Brain microvascular endothelial cell (primary cell): ENCODE measurements at regions not wholly inside any gene's neighbourhood (a gene's known extent, or its start where the extent isn't known, plus 50 kb on each side); places are given as distances from the start of the nearest gene placed in this dataset.

Source experiments
- DNase-seq: peaks from one replicate; pipeline ENCODE4 v3.0.0-alpha.2; 2020
- H3K27ac ChIP-seq: fragments of 250-450 bp; sonication (Bioruptor Pico); 2 replicates; pipeline ENCODE4 v1.5.1; 2020; ENCODE audit warnings: mild to moderate bottlenecking, moderate library complexity
- H3K27me3 ChIP-seq: fragments of 250-450 bp; sonication (Bioruptor Pico); replicated peaks from 2 replicates; pipeline ENCODE4 v1.5.1; 2020; ENCODE audit warnings: mild to moderate bottlenecking
- H3K36me3 ChIP-seq: fragments of 250-450 bp; sonication (Bioruptor Pico); replicated peaks from 2 replicates; pipeline ENCODE4 v1.5.1; 2020; ENCODE audit warnings: mild to moderate bottlenecking
- H3K4me3 ChIP-seq: 2 replicates; pipeline ENCODE4 v1.5.1; 2011; ENCODE audit warnings: low read depth, mild to moderate bottlenecking, control low read depth, low read length, moderate library complexity
- CTCF ChIP-seq: IDR thresholded peaks from 2 replicates; pipeline ENCODE4 v1.5.1; 2011; ENCODE audit warnings: low read depth, mild to moderate bottlenecking, moderate library complexity, low read length, control low read depth, inconsistent platforms; ENCODE audit errors: missing control alignments
- in situ Hi-C: cut with HindIII; loops from 2 replicates; pipeline ENCODE4 v1.10.0; 2017; ENCODE audit warnings: low sequenced_read_pairs, low pct_ligation_motif_present

DNA sequence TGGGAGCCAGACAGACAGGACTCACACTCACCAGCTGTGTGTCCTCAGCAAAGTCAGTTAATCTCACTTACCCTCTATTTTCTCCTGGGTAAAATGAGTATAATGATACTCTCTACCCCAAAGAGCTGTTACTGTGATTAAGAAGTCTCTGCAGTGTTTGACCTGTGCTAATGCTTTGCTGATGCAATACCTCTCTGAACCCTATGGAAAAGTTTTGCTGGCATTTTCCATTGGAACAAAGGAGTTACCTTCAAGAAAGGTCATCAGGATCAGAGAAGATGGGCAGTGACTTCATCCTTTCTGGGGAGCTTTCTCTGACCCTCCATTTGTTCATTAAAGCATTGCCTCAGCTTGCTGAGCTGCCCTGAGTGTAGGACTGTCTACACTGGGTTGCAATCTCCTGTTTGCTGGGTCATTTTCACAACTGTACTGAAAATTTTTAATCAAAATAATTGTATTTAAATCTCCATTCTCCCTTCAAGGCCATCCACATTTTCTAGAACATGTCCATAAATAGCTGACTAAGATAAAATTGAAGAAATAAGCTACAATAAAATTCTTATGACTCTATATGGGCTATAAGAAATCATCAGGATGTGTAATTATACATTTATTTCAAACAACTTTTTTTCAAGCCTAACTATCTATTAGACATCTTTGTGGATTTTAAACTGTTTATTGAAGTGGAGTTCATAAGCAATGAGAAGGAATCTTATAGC lies 272.8 kb upstream of the CPEB2 start:
- in situ Hi-C loops, result no loop called here
- DNase-seq, result no peak
- no peaks in the 10 kb centered on the region for H3K36me3 ChIP-seq
- H3K27ac ChIP-seq, result no peak overlapping the region
- no peak for TF ChIP-seq CTCF
- no peaks in the 10 kb centered on the region for H3K27me3 ChIP-seq
- no peak overlapping the region for H3K4me3 ChIP-seq

DNA sequence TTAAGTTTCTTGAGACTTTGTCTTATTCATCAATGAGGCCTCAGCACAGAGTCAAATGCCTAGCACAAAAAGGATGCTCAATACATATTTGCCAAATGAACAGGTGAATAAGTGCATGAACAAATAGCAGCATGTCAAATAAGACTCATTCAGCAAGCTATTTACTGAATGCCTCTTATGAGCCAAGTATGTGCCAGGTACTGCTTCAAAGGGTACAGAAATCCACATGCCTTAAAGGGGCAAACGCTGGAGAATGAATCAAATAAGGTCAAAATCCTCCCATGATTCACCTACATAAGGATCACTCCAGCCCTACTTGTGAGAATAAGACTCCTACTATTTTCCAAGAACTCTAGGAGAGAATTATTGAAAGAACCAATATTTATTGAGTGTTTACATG lies 260.2 kb upstream of the CPEB2 start:
- no peaks in the 10 kb centered on the region for H3K36me3 ChIP-seq
- no peak overlapping the region for H3K27ac ChIP-seq
- DNase-seq, result no peak
- TF ChIP-seq CTCF, result no peak
- H3K27me3 ChIP-seq, result no peaks in the 10 kb centered on the region
- no peak overlapping the region for H3K4me3 ChIP-seq
- in situ Hi-C loops, result no loop called here

GRCh38 chr4:14743172-14743571 lies 259.1 kb upstream of the CPEB2 start:
- peak; percentile 17 for DNase-seq
- H3K27me3 ChIP-seq, result no peaks in the 10 kb centered on the region
- H3K4me3 ChIP-seq, result no peak overlapping the region
- H3K36me3 ChIP-seq, result no peaks in the 10 kb centered on the region
- no peak overlapping the region for H3K27ac ChIP-seq
- in situ Hi-C loops, result no loop called here
- no peak for TF ChIP-seq CTCF

DNA sequence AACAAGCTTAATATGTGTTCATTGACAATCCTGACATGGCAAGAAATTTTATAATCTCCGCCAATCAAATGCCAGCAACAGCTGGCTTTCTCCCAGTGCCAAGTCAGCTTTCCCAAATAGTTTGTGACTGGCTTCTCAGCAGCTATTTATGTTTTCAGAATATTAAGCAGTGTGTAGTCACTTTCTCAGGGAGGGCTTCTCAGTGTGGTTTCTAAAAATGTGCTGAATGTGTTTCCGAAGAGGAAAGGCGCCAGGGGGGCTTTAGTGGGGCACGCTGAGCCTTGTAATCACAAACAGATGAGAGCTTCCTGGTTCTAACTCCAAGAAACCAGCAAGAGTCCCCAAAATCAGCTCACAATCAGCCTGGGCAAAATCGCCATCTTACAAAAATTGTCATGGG lies 258.7 kb upstream of the CPEB2 start:
- peak; percentile 11 for DNase-seq
- no peak overlapping the region for H3K27ac ChIP-seq
- H3K36me3 ChIP-seq, result no peaks in the 10 kb centered on the region
- no peak overlapping the region for H3K4me3 ChIP-seq
- TF ChIP-seq CTCF, result no peak
- no peaks in the 10 kb centered on the region for H3K27me3 ChIP-seq
- in situ Hi-C loops, result no loop called here

- Histone ChIP-seq H3K27ac (no peak overlapping the region), H3K36me3 (no peaks in the 10 kb centered on the region), H3K27me3 (no peaks in the 10 kb centered on the region), H3K4me3 (no peak overlapping the region)
- in situ Hi-C loops, result no loop called here
- no peak for TF ChIP-seq CTCF
- DNase-seq, result no peak
Observed at GRCh38 chr4:14744346-14744745, 257.9 kb upstream of the CPEB2 start.

- DNase-seq, result peak; percentile 31
- no peak overlapping the region for H3K27ac ChIP-seq
- in situ Hi-C loops, result no loop called here
- no peaks in the 10 kb centered on the region for H3K36me3 ChIP-seq
- peak; percentile 51 for TF ChIP-seq CTCF
- no peak overlapping the region for H3K4me3 ChIP-seq
- no peaks in the 10 kb centered on the region for H3K27me3 ChIP-seq
Observed at GRCh38 chr4:14749910-14750309, 252.4 kb upstream of the CPEB2 start.
